Left lung (tissue), 4 donors: ENCODE measurements at regions not wholly inside any gene's neighbourhood (a gene's known extent, or its start where the extent isn't known, plus 50 kb on each side); places are given as distances from the start of the nearest gene placed in this dataset.

Experiments
- ATAC-seq: fragments of 200-7000 bp; cut with Tn5 transposase; one replicate; pipeline ENCODE4 v1.9.1; 2020; ENCODE audit warnings: moderate library complexity
- DNase-seq, 4 donors: peaks; one replicate each; pipeline ENCODE4 v3.0.0-alpha.2; 2013 to 2020
- H3K27ac ChIP-seq, 2 donors: fragments of 200-600 bp; sonication (generic) in 1 of 2; one replicate each; pipeline versions ENCODE4 v1.5.0 to v1.8.0; 2020 to 2021
- H3K27me3 ChIP-seq, 2 donors: fragments of 200-600 bp; sonication (generic) in 1 of 2; one replicate each; pipeline versions ENCODE4 v1.5.0 to v1.8.0; 2020 to 2021
- H3K36me3 ChIP-seq, 2 donors: fragments of 200-600 bp; sonication (generic) in 1 of 2; one replicate each; pipeline versions ENCODE4 v1.5.0 to v1.8.0; 2020 to 2021
- H3K4me1 ChIP-seq, 2 donors: fragments of 200-600 bp; one replicate each; pipeline ENCODE4 v1.8.0; 2021
- H3K4me3 ChIP-seq, 2 donors: fragments of 200-600 bp; sonication (generic) in 1 of 2; one replicate each; pipeline versions ENCODE4 v1.5.0 to v1.8.0; 2020 to 2021; ENCODE audit warnings: mild to moderate bottlenecking in 1 of 2
- H3K9me3 ChIP-seq, 2 donors: fragments of 200-600 bp; sonication (generic) in 1 of 2; one replicate each; pipeline versions ENCODE4 v1.5.0 to v1.8.0; 2020 to 2021
- intact Hi-C, 2 donors: fragments of 100-400 bp; cut with DNase I; formaldehyde crosslinking; loops; one replicate each; pipeline versions ENCODE4 v1.11.2 to v1.14.2; 2022
- TF ChIP-seq, protein P1 (sequence below), 2 donors: fragments of 200-600 bp; sonication (generic) in 1 of 2; IDR thresholded peaks; one replicate each; pipeline versions ENCODE4 v1.5.0 to v1.8.0; 2021; ENCODE audit warnings: antibody characterized with exemption in 2 of 2
- donor health status: DM: no; HTN: yes; CAD: no.
- donor health status: DM: no; HTN: no; CAD: no.

DNA sequence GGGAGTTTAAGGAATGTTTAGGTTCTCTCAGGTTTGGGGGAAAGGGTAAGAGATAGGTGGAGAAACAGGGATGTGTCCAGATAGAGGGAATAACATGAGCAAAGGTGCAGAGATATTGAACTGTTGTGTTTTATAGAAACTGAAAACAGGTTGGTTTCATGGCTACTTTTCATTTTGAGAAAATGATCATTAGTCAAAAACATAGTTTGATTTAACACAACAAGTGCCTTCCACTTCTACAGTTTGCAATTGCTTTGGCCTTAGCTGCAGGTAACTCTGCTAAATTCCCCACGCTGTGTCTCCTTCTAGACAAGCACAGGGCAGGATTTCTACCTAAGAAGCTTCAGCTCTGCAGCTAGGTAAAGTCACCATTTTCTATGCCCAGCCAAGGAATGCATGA lies 124.9 kb downstream of the RGS2 start:
- H3K27me3 ChIP-seq: no peaks in the 10 kb centered on the region
- no peaks in the 10 kb centered on the region for H3K9me3 ChIP-seq
- intact Hi-C loops: no loop called here
- TF ChIP-seq, protein P1, sequence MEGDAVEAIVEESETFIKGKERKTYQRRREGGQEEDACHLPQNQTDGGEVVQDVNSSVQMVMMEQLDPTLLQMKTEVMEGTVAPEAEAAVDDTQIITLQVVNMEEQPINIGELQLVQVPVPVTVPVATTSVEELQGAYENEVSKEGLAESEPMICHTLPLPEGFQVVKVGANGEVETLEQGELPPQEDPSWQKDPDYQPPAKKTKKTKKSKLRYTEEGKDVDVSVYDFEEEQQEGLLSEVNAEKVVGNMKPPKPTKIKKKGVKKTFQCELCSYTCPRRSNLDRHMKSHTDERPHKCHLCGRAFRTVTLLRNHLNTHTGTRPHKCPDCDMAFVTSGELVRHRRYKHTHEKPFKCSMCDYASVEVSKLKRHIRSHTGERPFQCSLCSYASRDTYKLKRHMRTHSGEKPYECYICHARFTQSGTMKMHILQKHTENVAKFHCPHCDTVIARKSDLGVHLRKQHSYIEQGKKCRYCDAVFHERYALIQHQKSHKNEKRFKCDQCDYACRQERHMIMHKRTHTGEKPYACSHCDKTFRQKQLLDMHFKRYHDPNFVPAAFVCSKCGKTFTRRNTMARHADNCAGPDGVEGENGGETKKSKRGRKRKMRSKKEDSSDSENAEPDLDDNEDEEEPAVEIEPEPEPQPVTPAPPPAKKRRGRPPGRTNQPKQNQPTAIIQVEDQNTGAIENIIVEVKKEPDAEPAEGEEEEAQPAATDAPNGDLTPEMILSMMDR (IDR thresholded peaks at IDR 0.05): no peak
- ATAC-seq: no peak
- H3K4me3 ChIP-seq: no peak overlapping the region
- H3K36me3 ChIP-seq: no peaks in the 10 kb centered on the region
- no peak for DNase-seq
- H3K4me1 ChIP-seq: peaks cover 0 to 22% of the 10 kb centered on the region in 2 donors
- H3K27ac ChIP-seq: no peak overlapping the region

DNA sequence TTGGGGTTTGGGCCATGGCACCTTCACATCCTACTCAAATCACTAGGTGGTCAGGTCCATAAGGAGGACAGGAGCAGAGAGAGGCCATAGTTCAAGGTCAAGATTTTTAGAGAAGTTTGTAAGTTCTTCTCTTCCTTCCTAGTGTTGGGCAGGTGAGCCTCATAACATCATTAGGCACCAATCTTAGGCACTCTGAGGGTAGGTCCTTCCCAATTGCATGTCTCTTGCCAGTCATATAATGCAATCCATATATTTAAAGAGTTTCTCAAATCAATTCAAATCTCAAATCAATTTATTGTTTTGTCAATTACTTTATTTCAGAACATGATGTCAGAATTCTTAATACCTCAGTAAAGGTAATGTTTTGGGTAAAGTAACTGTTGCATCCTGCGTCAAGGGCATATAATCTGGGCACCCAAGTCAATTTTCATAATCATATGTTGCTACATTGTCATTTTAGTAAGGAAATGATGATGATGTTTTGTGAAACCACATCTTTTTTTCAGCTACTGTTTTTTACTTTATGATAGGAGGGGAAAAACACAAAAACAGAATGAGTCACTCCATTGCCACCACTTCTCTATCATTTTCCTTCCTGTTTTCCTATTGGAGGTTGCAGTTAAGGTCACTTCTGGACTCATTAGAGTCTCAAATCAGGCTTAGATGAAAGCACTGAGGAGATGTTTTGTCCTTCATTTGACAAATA lies 122.7 kb downstream of the UCHL5 start:
- DNase-seq (no peak), ATAC-seq (peak; percentile 56)
- peak overlapping the region in 1 of 2 donors; percentile 85 for H3K27ac ChIP-seq

DNA sequence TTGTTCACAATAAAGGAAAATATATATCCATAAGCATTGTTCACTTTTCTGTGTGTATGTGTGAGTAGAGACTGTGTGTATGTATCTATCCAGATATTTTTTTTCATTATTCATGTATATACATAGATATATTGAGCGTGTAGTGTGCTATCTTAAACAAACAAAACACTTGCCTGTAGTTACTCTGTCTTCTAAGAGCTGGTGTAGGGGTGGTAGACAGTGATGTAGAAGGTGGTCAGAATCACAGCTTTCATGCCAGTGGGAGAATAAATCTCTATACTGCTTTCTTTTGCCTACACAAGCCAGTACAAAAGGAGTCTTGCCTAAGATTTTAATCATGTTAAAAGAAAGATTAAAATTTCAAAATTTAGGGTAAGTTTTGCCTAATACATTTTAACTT lies 122.0 kb downstream of the UCHL5 start:
- intact Hi-C loops: no loop called here
- TF ChIP-seq, protein P1 (IDR thresholded peaks at IDR 0.05): no peak
- ATAC-seq: no peak

More for the DNA sequence above, 122.7 kb downstream of the UCHL5 start:
- Histone ChIP-seq H3K27me3 (no peaks in the 10 kb centered on the region), H3K36me3 (no peaks in the 10 kb centered on the region), H3K4me3 (no peak overlapping the region), H3K9me3 (no peaks in the 10 kb centered on the region), H3K4me1 (peaks cover 0 to 27% of the 10 kb centered on the region in 2 donors)
- intact Hi-C loops: no loop called here
- TF ChIP-seq, protein P1 (IDR thresholded peaks at IDR 0.05): no peak

DNA sequence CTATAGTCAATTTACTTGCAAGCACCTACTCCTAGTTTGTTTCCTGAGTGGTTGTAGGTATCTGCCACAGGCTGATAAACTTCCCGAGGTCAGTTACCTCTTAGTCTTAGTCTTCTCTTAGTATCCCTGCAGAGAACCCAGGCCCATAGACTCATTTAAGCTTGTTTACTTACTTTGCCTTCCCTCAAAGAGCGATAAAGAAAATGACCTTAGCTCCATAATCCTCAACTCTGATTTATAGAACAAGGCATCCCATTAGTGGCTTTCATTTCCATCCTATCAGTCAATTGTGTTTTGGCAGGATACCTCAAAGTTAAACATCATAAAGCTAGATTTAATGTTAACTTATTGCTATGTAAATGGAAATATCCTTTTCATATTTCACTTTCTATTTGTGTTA lies 119.7 kb downstream of the UCHL5 start:
- ATAC-seq: no peak
- H3K36me3 ChIP-seq: no peaks in the 10 kb centered on the region
- H3K27ac ChIP-seq: no peak overlapping the region
- no peaks in the 10 kb centered on the region for H3K9me3 ChIP-seq
- H3K27me3 ChIP-seq: no peaks in the 10 kb centered on the region
- intact Hi-C loops: no loop called here
- no peak for DNase-seq
- H3K4me1 ChIP-seq: peaks cover 0 to 27% of the 10 kb centered on the region in 2 donors
- H3K4me3 ChIP-seq: no peak overlapping the region
- TF ChIP-seq, protein P1 (IDR thresholded peaks at IDR 0.05): no peak

More for the DNA sequence above, 122.0 kb downstream of the UCHL5 start:
- Histone ChIP-seq H3K27me3 (no peaks in the 10 kb centered on the region), H3K36me3 (no peaks in the 10 kb centered on the region), H3K4me1 (peaks cover 0 to 27% of the 10 kb centered on the region in 2 donors), H3K9me3 (no peaks in the 10 kb centered on the region), H3K27ac (peak overlapping the region in 1 of 2 donors; percentile 85), H3K4me3 (no peak overlapping the region)
- DNase-seq: no peak

DNA sequence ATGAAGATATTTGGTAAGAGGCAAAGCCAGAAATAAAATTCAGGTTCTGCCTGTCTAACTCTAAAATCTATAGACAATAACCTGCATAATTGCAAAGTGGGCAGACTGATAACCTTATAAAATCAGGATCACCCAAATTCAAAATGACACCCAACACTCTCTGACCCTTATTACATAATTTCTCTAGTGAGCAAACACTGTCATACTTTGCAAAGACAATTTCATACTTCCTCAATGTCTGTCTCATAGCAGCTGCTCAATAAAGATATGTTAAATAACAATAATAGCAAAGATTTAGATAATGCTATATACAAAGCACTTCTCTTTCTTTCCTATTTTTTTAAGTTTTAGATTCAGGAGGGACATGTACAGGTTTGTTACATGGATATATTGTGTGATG lies 118.5 kb downstream of the UCHL5 start:
- H3K4me1 ChIP-seq: peaks cover 0 to 25% of the 10 kb centered on the region in 2 donors
- no peak overlapping the region for H3K4me3 ChIP-seq
- no peak overlapping the region for H3K27ac ChIP-seq
- ATAC-seq (no peak), DNase-seq (no peak)
- TF ChIP-seq, protein P1 (IDR thresholded peaks at IDR 0.05): no peak
- no peaks in the 10 kb centered on the region for H3K36me3 ChIP-seq
- no peaks in the 10 kb centered on the region for H3K9me3 ChIP-seq
- intact Hi-C loops: no loop called here
- H3K27me3 ChIP-seq: no peaks in the 10 kb centered on the region
